Mesothelial cell of epicardium (in vitro differentiated cells): ENCODE measurements at regions not wholly inside any gene's neighbourhood (a gene's known extent, or its start where the extent isn't known, plus 50 kb on each side); places are given as distances from the start of the nearest gene placed in this dataset.

Experiments
- DNase-seq, 2 experiments: peaks; one replicate each; pipeline ENCODE4 v3.0.0; 2021; ENCODE audit warnings: low spot score in 2 of 2; ENCODE audit not compliant: unreplicated experiment in 2 of 2
- H3K27ac Mint-ChIP-seq: 2 replicates; pipeline ENCODE4 v1.8.0; 2021; ENCODE audit warnings: mixed read lengths
- H3K27me3 Mint-ChIP-seq: 2 replicates; pipeline ENCODE4 v1.8.0; 2021; ENCODE audit warnings: low read depth, mixed read lengths
- H3K36me3 Mint-ChIP-seq: 2 replicates; pipeline ENCODE4 v1.8.0; 2021; ENCODE audit warnings: mixed read lengths
- H3K4me1 Mint-ChIP-seq: 2 replicates; pipeline ENCODE4 v1.8.0; 2021; ENCODE audit warnings: mixed read lengths
- H3K4me3 Mint-ChIP-seq: 2 replicates; pipeline ENCODE4 v1.8.0; 2021; ENCODE audit warnings: mild to moderate bottlenecking, moderate library complexity, mixed read lengths
- H3K9me3 Mint-ChIP-seq: 2 replicates; pipeline ENCODE4 v1.8.0; 2021; ENCODE audit warnings: mixed read lengths
- CTCF ChIP-seq: fragments of 200-600 bp; sonication (generic); IDR thresholded peaks from one replicate; pipeline ENCODE4 v1.5.0; 2021; ENCODE audit warnings: antibody characterized with exemption; ENCODE audit not compliant: unreplicated experiment

GRCh38 chr1:208950206-208950605 is 633.3 kb upstream of the CAMK1G start:
- peaks cover 3% of the 10 kb centered on the region for H3K9me3 Mint-ChIP-seq
- H3K27ac Mint-ChIP-seq = no peak overlapping the region
- H3K27me3 Mint-ChIP-seq = no peaks in the 10 kb centered on the region
- TF ChIP-seq CTCF = no peak
- H3K4me1 Mint-ChIP-seq = peaks cover 3% of the 10 kb centered on the region
- no peak overlapping the region for H3K4me3 Mint-ChIP-seq
- no peaks in the 10 kb centered on the region for H3K36me3 Mint-ChIP-seq
- no peak for DNase-seq

GRCh38 chr1:208951026-208951525 is 632.4 kb upstream of the CAMK1G start:
- no peaks in the 10 kb centered on the region for H3K4me1 Mint-ChIP-seq
- H3K4me3 Mint-ChIP-seq = no peak overlapping the region
- DNase-seq = no peak
- H3K27ac Mint-ChIP-seq = no peak overlapping the region
- no peaks in the 10 kb centered on the region for H3K36me3 Mint-ChIP-seq
- H3K27me3 Mint-ChIP-seq = no peaks in the 10 kb centered on the region
- H3K9me3 Mint-ChIP-seq = peaks cover 5% of the 10 kb centered on the region
- no peak for TF ChIP-seq CTCF

GRCh38 chr1:208951908-208952307 is 631.6 kb upstream of the CAMK1G start:
- Mint-ChIP-seq H3K27ac (no peak overlapping the region), H3K36me3 (no peaks in the 10 kb centered on the region), H3K4me1 (no peaks in the 10 kb centered on the region), H3K27me3 (no peaks in the 10 kb centered on the region), H3K9me3 (peaks cover 14% of the 10 kb centered on the region), H3K4me3 (no peak overlapping the region)
- no peak for DNase-seq
- no peak for TF ChIP-seq CTCF

GRCh38 chr1:208962867-208963266 is 620.6 kb upstream of the CAMK1G start:
- H3K9me3 Mint-ChIP-seq = peaks cover 32% of the 10 kb centered on the region
- H3K4me3 Mint-ChIP-seq = no peak overlapping the region
- H3K36me3 Mint-ChIP-seq = peaks cover 4% of the 10 kb centered on the region
- DNase-seq = no peak
- no peaks in the 10 kb centered on the region for H3K27me3 Mint-ChIP-seq
- H3K27ac Mint-ChIP-seq = no peak overlapping the region
- peaks cover 13% of the 10 kb centered on the region for H3K4me1 Mint-ChIP-seq
- TF ChIP-seq CTCF = no peak

- peaks cover 13% of the 10 kb centered on the region for H3K9me3 Mint-ChIP-seq
- no peak overlapping the region for H3K4me3 Mint-ChIP-seq
- H3K27ac Mint-ChIP-seq = peak overlapping the region; percentile 70
- peaks cover 13% of the 10 kb centered on the region for H3K4me1 Mint-ChIP-seq
- TF ChIP-seq CTCF = no peak
- no peaks in the 10 kb centered on the region for H3K27me3 Mint-ChIP-seq
- no peaks in the 10 kb centered on the region for H3K36me3 Mint-ChIP-seq
- no peak for DNase-seq
Observed at GRCh38 chr1:208965351-208965750, 618.2 kb upstream of the CAMK1G start.

GRCh38 chr1:208967334-208967733 is 616.2 kb upstream of the CAMK1G start:
- DNase-seq = no peak
- Mint-ChIP-seq H3K4me1 (peaks cover 13% of the 10 kb centered on the region), H3K4me3 (no peak overlapping the region), H3K27ac (no peak overlapping the region), H3K36me3 (no peaks in the 10 kb centered on the region), H3K27me3 (peaks cover 2% of the 10 kb centered on the region), H3K9me3 (no peaks in the 10 kb centered on the region)
- no peak for TF ChIP-seq CTCF
